ENCODE measurements at regions not wholly inside any gene's neighbourhood (a gene's known extent, or its start where the extent isn't known, plus 50 kb on each side); places are given as distances from the start of the nearest gene placed in this dataset.
A peak's percentile ranks its signal among the peaks of the same experiment; 100 is the strongest.
"Not testable (repeated sequence)": the region's sequence is repeated elsewhere in the genome, so short reads cannot be mapped to it uniquely, and the experiment has no call there.

DNA sequence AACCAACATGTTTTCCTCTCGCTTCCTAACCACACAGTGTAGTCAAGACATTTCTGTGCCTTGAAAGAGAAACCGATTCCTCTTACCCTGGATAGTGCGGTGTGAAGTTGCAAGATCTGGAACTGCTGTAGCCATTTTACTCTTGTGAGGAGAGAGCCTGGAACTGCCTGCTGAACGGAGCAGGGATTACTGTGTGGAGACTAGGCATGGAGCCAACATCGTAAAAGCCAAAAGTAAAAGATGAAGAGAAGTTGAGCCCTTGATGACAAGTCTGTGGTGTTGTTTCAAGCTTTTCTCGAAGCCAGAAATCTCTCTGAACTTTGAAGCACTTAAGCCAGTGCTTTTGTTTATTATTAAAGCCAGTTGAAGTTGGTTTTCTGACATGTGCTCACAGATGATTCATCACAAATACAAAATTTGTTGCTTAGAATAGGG, 110.1 kb upstream of the GRIN3A start:
- no peak for DNase-seq (ENCODE audit: low read depth in 1 of 2, low spot score in 2 of 2)
- no peaks in the 10 kb centered on the region for H3K9me3 ChIP-seq (replicated peaks)

DNA sequence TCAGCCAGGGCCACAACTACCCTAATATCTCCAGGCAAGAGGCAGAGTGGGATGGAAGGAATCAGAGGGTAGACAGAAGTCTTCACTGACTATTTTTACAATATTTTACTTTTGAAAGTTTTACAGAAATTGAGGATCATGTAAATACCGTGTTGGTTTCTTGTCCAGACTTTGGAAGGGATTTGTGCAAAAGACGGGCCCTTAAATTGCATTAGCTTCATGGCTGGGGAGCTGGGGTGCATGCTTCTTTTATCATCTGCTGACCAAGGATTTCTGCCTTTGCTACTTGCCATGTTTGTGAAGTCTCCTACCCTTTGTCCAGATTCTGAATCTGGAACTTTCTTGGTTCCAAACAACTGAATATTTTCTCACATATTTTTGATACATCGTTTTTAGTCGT, 107.7 kb upstream of the GRIN3A start:
- H3K4me1 ChIP-seq (replicated peaks): no peaks in the 10 kb centered on the region
- H3K9me3 ChIP-seq (replicated peaks): no peaks in the 10 kb centered on the region
- H3K27ac ChIP-seq: no peak overlapping the region
- H3K36me3 ChIP-seq: no peaks in the 10 kb centered on the region
- no peak overlapping the region for H3K4me3 ChIP-seq
- no peaks in the 10 kb centered on the region for H3K27me3 ChIP-seq (replicated peaks)
- DNase-seq (ENCODE audit: low read depth in 1 of 2, low spot score in 2 of 2): no peak

More for the DNA sequence above, 110.1 kb upstream of the GRIN3A start:
- Histone ChIP-seq H3K4me3 (no peak overlapping the region), H3K36me3 (no peaks in the 10 kb centered on the region), H3K27ac (no peak overlapping the region), H3K4me1 (replicated peaks) (no peaks in the 10 kb centered on the region), H3K27me3 (replicated peaks) (no peaks in the 10 kb centered on the region)

GRCh38 chr9:101840694-101841188, 102.3 kb upstream of the GRIN3A start:
- Histone ChIP-seq H3K27me3 (replicated peaks) (no peaks in the 10 kb centered on the region), H3K4me1 (replicated peaks) (no peaks in the 10 kb centered on the region), H3K36me3 (no peaks in the 10 kb centered on the region), H3K27ac (no peak overlapping the region), H3K9me3 (replicated peaks) (no peaks in the 10 kb centered on the region), H3K4me3 (no peak overlapping the region)
- DNase-seq (ENCODE audit: low read depth in 1 of 2, low spot score in 2 of 2): no peak

- H3K9me3 ChIP-seq (replicated peaks): not testable (repeated sequence)
Measured at GRCh38 chr9:101838988-101839387, 100.5 kb upstream of the GRIN3A start.

DNA sequence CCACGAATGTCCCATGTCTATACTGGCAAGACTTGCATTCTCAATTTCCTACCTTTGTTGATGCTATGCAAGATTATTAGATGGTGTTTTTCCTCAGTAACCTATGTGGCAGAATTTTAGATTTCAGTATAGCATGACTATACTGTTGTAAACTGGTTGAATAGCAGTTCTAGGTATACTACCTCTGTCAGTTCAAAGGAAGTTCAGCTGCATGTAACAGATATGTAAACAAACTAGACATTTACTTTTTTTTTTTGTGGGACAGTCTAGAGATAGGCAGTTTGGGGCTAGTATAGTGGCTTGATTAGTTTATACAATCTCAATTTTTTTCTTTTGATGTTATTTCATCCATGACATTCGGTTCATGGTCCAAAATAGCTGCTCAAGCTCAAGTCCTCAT, 97.6 kb upstream of the GRIN3A start:
- no peak overlapping the region for H3K4me3 ChIP-seq
- no peak for DNase-seq (ENCODE audit: low read depth in 1 of 2, low spot score in 2 of 2)
- H3K27me3 ChIP-seq (replicated peaks): no peaks in the 10 kb centered on the region; the same call in 1 of the 2 replicates
- H3K4me1 ChIP-seq (replicated peaks): no peaks in the 10 kb centered on the region
- H3K36me3 ChIP-seq: no peaks in the 10 kb centered on the region
- H3K9me3 ChIP-seq (replicated peaks): no peaks in the 10 kb centered on the region
- H3K27ac ChIP-seq: no peak overlapping the region

More at GRCh38 chr9:101838988-101839387, 100.5 kb upstream of the GRIN3A start:
- not testable (repeated sequence) for H3K27ac ChIP-seq; DNase-seq (ENCODE audit: low read depth in 1 of 2, low spot score in 2 of 2); H3K36me3 ChIP-seq; H3K4me1 ChIP-seq (replicated peaks); H3K4me3 ChIP-seq; H3K27me3 ChIP-seq (replicated peaks)

DNA sequence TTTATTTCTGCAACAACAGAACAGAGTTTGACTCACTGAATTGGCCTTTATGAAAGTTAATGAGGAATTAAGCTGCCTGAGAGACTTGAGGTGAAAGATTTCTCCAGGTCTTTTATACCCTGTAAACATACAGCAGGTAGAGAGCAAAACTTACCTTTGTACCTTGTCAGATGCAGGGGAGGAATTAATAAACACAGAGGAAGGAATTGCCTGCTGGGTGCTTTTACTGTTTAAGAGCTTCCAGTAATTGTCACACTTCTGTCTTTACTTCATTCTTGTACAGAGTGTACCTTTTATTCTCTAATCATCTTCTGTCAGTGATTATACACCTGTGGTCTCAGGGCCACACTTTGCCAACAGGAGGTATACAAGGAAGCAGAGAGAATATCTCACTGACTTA, 94.0 kb upstream of the GRIN3A start:
- Histone ChIP-seq H3K27ac (no peak overlapping the region), H3K9me3 (replicated peaks) (no peaks in the 10 kb centered on the region), H3K27me3 (replicated peaks) (no peaks in the 10 kb centered on the region; the same call in 1 of the 2 replicates), H3K36me3 (no peaks in the 10 kb centered on the region), H3K4me3 (no peak overlapping the region), H3K4me1 (replicated peaks) (no peaks in the 10 kb centered on the region)
- no peak for DNase-seq (ENCODE audit: low read depth in 1 of 2, low spot score in 2 of 2)

- not testable (repeated sequence) for H3K4me1 ChIP-seq (replicated peaks); H3K4me3 ChIP-seq; H3K36me3 ChIP-seq; H3K27me3 ChIP-seq (replicated peaks); DNase-seq (ENCODE audit: low read depth in 1 of 2, low spot score in 2 of 2); H3K27ac ChIP-seq; H3K9me3 ChIP-seq (replicated peaks)
Measured at GRCh38 chr9:101821450-101821849, 83.0 kb upstream of the GRIN3A start.

- H3K4me1 ChIP-seq (replicated peaks); H3K36me3 ChIP-seq; DNase-seq (ENCODE audit: low read depth in 1 of 2, low spot score in 2 of 2); H3K4me3 ChIP-seq; H3K9me3 ChIP-seq (replicated peaks); H3K27ac ChIP-seq; H3K27me3 ChIP-seq (replicated peaks): not testable (repeated sequence)
Measured at GRCh38 chr9:101820983-101821382, 82.5 kb upstream of the GRIN3A start.

DNA sequence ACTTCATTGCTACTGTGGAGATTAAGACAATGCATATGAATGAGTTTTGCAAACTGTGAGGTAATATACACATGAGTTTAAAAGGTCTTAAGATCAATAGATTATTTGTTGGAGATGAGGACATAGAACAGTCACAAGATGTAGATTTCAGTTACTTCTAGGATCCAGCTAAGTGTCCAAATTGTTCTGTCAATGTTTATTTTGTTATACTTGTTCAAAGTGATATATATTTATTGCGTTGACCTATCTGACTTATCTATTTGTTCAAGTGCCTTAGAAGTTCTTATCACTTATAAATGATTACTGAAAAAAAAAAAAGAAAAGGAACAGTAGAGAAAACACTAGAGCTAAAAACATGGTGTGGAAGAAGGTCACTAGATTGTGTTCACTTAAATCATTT, 75.6 kb upstream of the GRIN3A start:
- Histone ChIP-seq H3K4me3 (no peak overlapping the region), H3K27me3 (replicated peaks) (no peaks in the 10 kb centered on the region), H3K27ac (no peak overlapping the region), H3K9me3 (replicated peaks) (no peaks in the 10 kb centered on the region), H3K4me1 (replicated peaks) (no peaks in the 10 kb centered on the region), H3K36me3 (no peaks in the 10 kb centered on the region)
- no peak for DNase-seq (ENCODE audit: low read depth in 1 of 2, low spot score in 2 of 2)

GRCh38 chr9:101807879-101808278, 69.4 kb upstream of the GRIN3A start:
- not testable (repeated sequence) for H3K27ac ChIP-seq; H3K27me3 ChIP-seq (replicated peaks); H3K36me3 ChIP-seq; DNase-seq (ENCODE audit: low read depth in 1 of 2, low spot score in 2 of 2); H3K4me1 ChIP-seq (replicated peaks); H3K9me3 ChIP-seq (replicated peaks); H3K4me3 ChIP-seq

DNA sequence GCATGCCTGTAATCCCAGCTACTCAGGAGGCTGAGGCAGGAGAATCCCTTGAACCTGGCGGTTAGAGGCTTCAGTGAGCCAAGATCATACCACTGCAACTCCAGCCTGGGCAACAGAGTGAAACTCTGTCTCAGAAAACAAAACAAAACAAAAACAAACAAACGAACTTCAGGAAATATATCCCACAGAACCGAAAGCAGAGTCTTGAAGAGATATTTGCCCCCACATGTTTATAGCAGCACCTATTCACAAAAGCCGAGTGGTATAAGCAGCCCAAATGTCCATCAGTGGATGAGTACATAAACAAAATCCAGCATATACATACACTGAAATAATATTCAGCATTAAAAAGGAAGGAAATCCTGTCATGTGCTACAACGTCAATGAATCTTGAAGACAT, 57.6 kb upstream of the GRIN3A start:
- no peaks in the 10 kb centered on the region for H3K36me3 ChIP-seq
- H3K4me3 ChIP-seq: no peak overlapping the region
- H3K27me3 ChIP-seq (replicated peaks): no peaks in the 10 kb centered on the region
- H3K9me3 ChIP-seq (replicated peaks): no peaks in the 10 kb centered on the region
- no peak overlapping the region for H3K27ac ChIP-seq
- no peaks in the 10 kb centered on the region for H3K4me1 ChIP-seq (replicated peaks)
- no peak for DNase-seq (ENCODE audit: low read depth in 1 of 2, low spot score in 2 of 2)

DNA sequence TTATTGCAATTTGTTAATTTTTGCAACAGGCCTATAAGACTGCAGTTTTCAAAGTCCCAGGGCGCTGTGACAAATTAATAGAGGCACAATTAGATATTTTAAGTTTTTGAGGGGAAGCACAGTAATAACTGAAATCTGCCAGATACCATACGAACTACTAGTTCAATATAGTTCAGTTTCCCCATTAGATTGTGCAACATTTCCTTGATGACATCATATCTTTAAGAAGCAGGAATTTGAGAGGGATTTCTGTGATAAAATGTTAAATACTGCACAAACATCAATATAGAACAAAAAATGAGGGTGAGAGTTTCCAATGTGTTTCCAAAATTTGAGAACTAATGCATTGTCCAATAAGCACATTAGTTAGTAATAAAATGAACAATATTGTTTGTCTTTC, 56.7 kb upstream of the GRIN3A start:
- H3K27ac ChIP-seq: no peak overlapping the region
- no peaks in the 10 kb centered on the region for H3K4me1 ChIP-seq (replicated peaks)
- no peak for DNase-seq (ENCODE audit: low read depth in 1 of 2, low spot score in 2 of 2)

DNA sequence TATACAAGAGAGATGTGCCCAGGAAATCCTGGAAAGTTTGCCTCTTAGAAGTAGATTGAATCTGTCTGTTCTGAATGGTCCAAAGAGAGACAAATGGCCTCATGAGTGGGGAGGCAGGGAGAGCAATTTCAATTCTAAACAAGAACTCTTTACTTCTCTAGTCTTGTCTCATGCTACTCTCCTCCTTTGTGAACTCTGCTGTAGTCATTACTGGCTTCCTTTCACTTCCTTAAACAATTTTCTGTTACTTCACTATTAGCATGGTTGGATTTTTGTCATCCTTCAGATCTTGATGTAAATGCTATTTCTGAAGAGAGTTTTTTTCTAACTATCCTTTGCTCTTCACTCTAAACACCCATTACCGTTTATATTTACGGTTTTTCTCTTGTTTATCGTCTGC, 54.0 kb upstream of the GRIN3A start:
- Histone ChIP-seq H3K9me3 (replicated peaks) (no peaks in the 10 kb centered on the region), H3K36me3 (no peaks in the 10 kb centered on the region), H3K4me1 (replicated peaks) (no peaks in the 10 kb centered on the region), H3K27ac (no peak overlapping the region), H3K27me3 (replicated peaks) (no peaks in the 10 kb centered on the region), H3K4me3 (no peak overlapping the region)
- no peak for DNase-seq (ENCODE audit: low read depth in 1 of 2, low spot score in 2 of 2)

More for the DNA sequence above, 56.7 kb upstream of the GRIN3A start:
- H3K4me3 ChIP-seq: no peak overlapping the region
- no peaks in the 10 kb centered on the region for H3K9me3 ChIP-seq (replicated peaks)
- no peaks in the 10 kb centered on the region for H3K27me3 ChIP-seq (replicated peaks)
- H3K36me3 ChIP-seq: no peaks in the 10 kb centered on the region

DNA sequence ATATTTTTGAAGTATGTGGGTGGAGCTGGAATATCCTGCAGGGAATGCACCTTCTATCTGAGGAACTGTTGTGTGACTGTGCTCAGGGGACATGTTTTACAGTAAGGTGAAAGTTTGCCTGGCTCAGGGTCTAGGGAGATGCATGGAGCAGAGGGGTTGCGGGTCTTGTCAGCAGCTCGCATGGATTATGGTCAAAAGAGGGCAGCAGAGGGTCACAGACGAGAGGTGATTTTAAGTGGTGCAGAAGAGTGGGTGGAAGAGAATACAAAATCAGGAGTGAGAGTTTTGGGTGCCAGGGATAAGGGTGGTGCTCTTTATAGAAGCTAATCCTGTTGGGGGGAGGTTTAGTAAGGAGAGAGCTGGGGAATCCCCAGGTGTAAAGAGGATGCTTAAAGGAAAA, 53.5 kb upstream of the GRIN3A start:
- H3K9me3 ChIP-seq (replicated peaks): no peaks in the 10 kb centered on the region
- no peak overlapping the region for H3K27ac ChIP-seq
- H3K36me3 ChIP-seq: no peaks in the 10 kb centered on the region
- peak in 1 of 2 experiments; percentile 6 for DNase-seq (ENCODE audit: low read depth in 1 of 2, low spot score in 2 of 2)
- no peaks in the 10 kb centered on the region for H3K4me1 ChIP-seq (replicated peaks)
- H3K27me3 ChIP-seq (replicated peaks): no peaks in the 10 kb centered on the region
- no peak overlapping the region for H3K4me3 ChIP-seq

- H3K4me1 ChIP-seq (replicated peaks): no peaks in the 10 kb centered on the region
- no peaks in the 10 kb centered on the region for H3K36me3 ChIP-seq
- no peak overlapping the region for H3K27ac ChIP-seq
- H3K9me3 ChIP-seq (replicated peaks): no peaks in the 10 kb centered on the region
- no peak overlapping the region for H3K4me3 ChIP-seq
- no peaks in the 10 kb centered on the region for H3K27me3 ChIP-seq (replicated peaks)
- DNase-seq (ENCODE audit: low read depth in 1 of 2, low spot score in 2 of 2): no peak
Measured at GRCh38 chr9:101791533-101791932, 53.1 kb upstream of the GRIN3A start.
